H1 (cell line): ENCODE measurements at regions not wholly inside any gene's neighbourhood (a gene's known extent, or its start where the extent isn't known, plus 50 kb on each side); places are given as distances from the start of the nearest gene placed in this dataset.

Source experiments
- CTCF ChIA-PET: fragments of 300-600 bp; sonication (Branson Sonifier 250); formaldehyde crosslinking; loops from one replicate; lab custom pipeline; 2021; ENCODE audit not compliant: partially characterized antibody; lab: Charles Lee
- POLR2A ChIA-PET: fragments of 300-600 bp; sonication (Branson Sonifier 250); formaldehyde crosslinking; loops from one replicate; lab custom pipeline; 2021; ENCODE audit warnings: inconsistent platforms; ENCODE audit not compliant: partially characterized antibody; lab: Charles Lee
- DNase-seq, 2 experiments: peaks; one replicate each; pipeline versions ENCODE4 v3.0.0 to v3.0.0-alpha.2; 2010 to 2022; ENCODE audit warnings: low spot score in 2 of 2, low read depth in 1 of 2, mixed read lengths in 1 of 2
- FAIRE-seq: peaks from 2 replicates; lab custom pipeline; 2011; peaks lifted over from hg19 to GRCh38; lab: Jason Lieb, UNC
- H2AFZ ChIP-seq: 2 replicates; pipeline ENCODE4 v1.8.1; 2012; ENCODE audit warnings: low read length, inconsistent platforms
- H2AK5ac ChIP-seq: 2 replicates; pipeline ENCODE4 v1.6.1; 2013; ENCODE audit warnings: low read depth, low read length
- H2BK120ac ChIP-seq: replicated peaks from 2 replicates; pipeline ENCODE3; 2013; ENCODE audit warnings: low read depth, low read length, inconsistent platforms
- H2BK12ac ChIP-seq: 2 replicates; pipeline ENCODE4 v1.6.1; 2013; ENCODE audit warnings: low read depth, low read length
- H2BK15ac ChIP-seq: 2 replicates; pipeline ENCODE4 v1.6.1; 2013; ENCODE audit warnings: low read length
- H2BK20ac ChIP-seq: 2 replicates; pipeline ENCODE4 v1.6.1; 2013; ENCODE audit warnings: low read length
- H2BK5ac ChIP-seq: 2 replicates; pipeline ENCODE4 v1.6.1; 2013; ENCODE audit warnings: low read depth, low read length
- H3K14ac ChIP-seq: 2 replicates; pipeline ENCODE4 v1.6.1; 2013; ENCODE audit warnings: inconsistent platforms; ENCODE audit not compliant: insufficient read length
- H3K18ac ChIP-seq: 2 replicates; pipeline ENCODE4 v1.6.1; 2013; ENCODE audit warnings: low read length; ENCODE audit errors: extremely low read depth
- H3K23ac ChIP-seq: 2 replicates; pipeline ENCODE4 v1.6.1; 2013; ENCODE audit warnings: inconsistent platforms; ENCODE audit not compliant: insufficient read length
- H3K23me2 ChIP-seq: 2 replicates; pipeline ENCODE4 v1.6.1; 2013; ENCODE audit warnings: low read depth, low read length
- H3K27ac ChIP-seq: 2 replicates; pipeline ENCODE4 v1.6.1; 2011; ENCODE audit warnings: low read depth, low read length, inconsistent platforms
- H3K27me3 ChIP-seq, 4 experiments: replicated peaks in 1 of 4; 1 replicate in 1 of 4; 2 replicates in 3 of 4; pipeline versions ENCODE4 v1.6.1 to v1.8.1; 2011 to 2013; ENCODE audit warnings: low read length in 3 of 4, mild to moderate bottlenecking in 3 of 4, inconsistent platforms in 2 of 4, mixed read lengths in 2 of 4, moderate library complexity in 1 of 4; ENCODE audit not compliant: control insufficient read depth in 3 of 4, insufficient read depth in 3 of 4; ENCODE audit errors: extremely low read depth in 1 of 4
- H3K36me3 ChIP-seq, 4 experiments: 2 replicates each; pipeline versions ENCODE4 v1.6.1 to v1.8.1; 2011 to 2013; ENCODE audit warnings: mild to moderate bottlenecking in 4 of 4, low read length in 3 of 4, moderate library complexity in 2 of 4, control low read depth in 1 of 4, inconsistent platforms in 1 of 4; ENCODE audit not compliant: insufficient read depth in 4 of 4, control insufficient read depth in 2 of 4
- H3K4ac ChIP-seq: replicated peaks from 2 replicates; pipeline ENCODE3; 2013; ENCODE audit warnings: low read length, low read depth, mixed read lengths, inconsistent platforms; ENCODE audit not compliant: insufficient read length
- H3K4me1 ChIP-seq, 4 experiments: replicated peaks in 1 of 4; 1 replicate in 1 of 4; 2 replicates in 3 of 4; pipeline versions ENCODE4 v1.6.1 to v1.8.1; 2011 to 2013; ENCODE audit warnings: low read length in 3 of 4, inconsistent platforms in 2 of 4, mixed read lengths in 1 of 4; ENCODE audit not compliant: insufficient read depth in 4 of 4, control insufficient read depth in 3 of 4
- H3K4me2 ChIP-seq, 2 experiments: 2 replicates each; pipeline versions ENCODE4 v1.6.1 to v1.8.1; 2011 to 2013; ENCODE audit warnings: low read depth in 2 of 2, low read length in 2 of 2, control low read depth in 1 of 2, inconsistent platforms in 1 of 2, mild to moderate bottlenecking in 1 of 2; ENCODE audit not compliant: insufficient read depth in 1 of 2
- H3K4me3 ChIP-seq, 4 experiments: fragments of 200-600, 300-600 bp in 1 of 4; sonication (generic), shearing (Covaris generic), sonication (Bioruptor Twin) in 1 of 4; 2 replicates each; pipeline versions ENCODE4 v1.5.1 to v1.8.1; 2011 to 2016; ENCODE audit warnings: low read length in 4 of 4, low read depth in 3 of 4, control low read depth in 2 of 4, inconsistent platforms in 2 of 4, mild to moderate bottlenecking in 2 of 4, mixed read lengths in 1 of 4, moderate library complexity in 1 of 4; ENCODE audit not compliant: insufficient read depth in 2 of 4; ENCODE audit errors: extremely low read depth in 1 of 4
- H3K56ac ChIP-seq: replicated peaks from 2 replicates; pipeline ENCODE3; 2013; ENCODE audit warnings: low read depth, mild to moderate bottlenecking, mixed read lengths, low read length, inconsistent platforms; ENCODE audit not compliant: insufficient read length
- H3K79me1 ChIP-seq: 2 replicates; pipeline ENCODE4 v1.6.1; 2013; ENCODE audit warnings: low read depth, low read length, control low read depth
- H3K79me2 ChIP-seq, 2 experiments: 2 replicates each; pipeline versions ENCODE4 v1.6.1 to v1.8.1; 2012 to 2013; ENCODE audit warnings: low read length in 2 of 2, mild to moderate bottlenecking in 2 of 2, inconsistent platforms in 1 of 2; ENCODE audit not compliant: insufficient read depth in 2 of 2, control insufficient read depth in 1 of 2
- H3K9ac ChIP-seq, 4 experiments: replicated peaks in 1 of 4; 1 replicate in 1 of 4; 2 replicates in 3 of 4; pipeline versions ENCODE4 v1.6.1 to v1.8.1; 2011 to 2013; ENCODE audit warnings: low read depth in 3 of 4, low read length in 3 of 4, control low read depth in 2 of 4, mild to moderate bottlenecking in 2 of 4, moderate library complexity in 2 of 4, inconsistent platforms in 1 of 4; ENCODE audit errors: extremely low read depth in 1 of 4
- H3K9me3 ChIP-seq, 2 experiments: 2 replicates each; pipeline versions ENCODE4 v1.6.1 to v1.8.1; 2012 to 2013; ENCODE audit warnings: mild to moderate bottlenecking in 2 of 2, moderate library complexity in 2 of 2, control low read depth in 1 of 2, inconsistent platforms in 1 of 2, low read depth in 1 of 2, low read length in 1 of 2, mixed read lengths in 1 of 2; ENCODE audit not compliant: insufficient read depth in 2 of 2
- H4K20me1 ChIP-seq, 2 experiments: replicated peaks in 1 of 2; 2 replicates each; pipeline versions ENCODE3 to v1.8.1; 2011 to 2013; ENCODE audit warnings: inconsistent platforms in 2 of 2, low read length in 2 of 2, mild to moderate bottlenecking in 1 of 2; ENCODE audit not compliant: insufficient read depth in 2 of 2, control insufficient read depth in 1 of 2
- H4K5ac ChIP-seq: 2 replicates; pipeline ENCODE4 v1.6.1; 2013; ENCODE audit warnings: low read length, low read depth, mixed read lengths, inconsistent platforms; ENCODE audit not compliant: insufficient read length
- H4K8ac ChIP-seq: 2 replicates; pipeline ENCODE4 v1.8.0; 2013; ENCODE audit warnings: mild to moderate bottlenecking, moderate library complexity, low read length, inconsistent platforms; ENCODE audit not compliant: insufficient read depth; ENCODE audit errors: extremely low read depth
- H4K91ac ChIP-seq: replicated peaks from 2 replicates; pipeline ENCODE3; 2013; ENCODE audit warnings: low read length, mixed read lengths, inconsistent platforms; ENCODE audit not compliant: insufficient read length
- CBX5 ChIP-seq: fragments of 300-800, 300-1000 bp; sonication (generic); IDR thresholded peaks from 2 replicates; pipeline ENCODE4 v1.7.1; 2016; ENCODE audit warnings: antibody characterized with exemption, low read length, low read depth
- CEBPB ChIP-seq: IDR thresholded peaks from 2 replicates; pipeline ENCODE4 v1.6.1; 2012; ENCODE audit warnings: low read depth, low read length
- EZH2 ChIP-seq: fragments of 200-600 bp; sonication (generic); IDR thresholded peaks from 2 replicates; pipeline ENCODE4 v1.7.1; 2012; ENCODE audit warnings: low read depth, mild to moderate bottlenecking, moderate library complexity, low read length, inconsistent platforms; ENCODE audit not compliant: severe bottlenecking
- GABPA ChIP-seq: IDR thresholded peaks from 2 replicates; pipeline ENCODE4 v1.6.1; 2011; ENCODE audit warnings: mild to moderate bottlenecking, low read length, moderate library complexity, borderline replicate concordance; ENCODE audit not compliant: insufficient read depth
- GTF2F1 ChIP-seq: IDR thresholded peaks from 2 replicates; pipeline ENCODE4 v1.6.1; 2012; ENCODE audit warnings: low read depth, low read length, improper control_type of control experiment, borderline replicate concordance
- HDAC2 ChIP-seq, 2 experiments: fragments of 300-600 bp in 1 of 2; sonication (generic) in 1 of 2; IDR thresholded peaks; 2 replicates each; pipeline ENCODE4 v1.6.1; 2011 to 2012; ENCODE audit warnings: low read depth in 2 of 2, low read length in 2 of 2, mild to moderate bottlenecking in 2 of 2, moderate library complexity in 2 of 2, borderline replicate concordance in 1 of 2, inconsistent platforms in 1 of 2
- HDAC6 ChIP-seq: IDR thresholded peaks from one replicate; pipeline ENCODE4 v1.7.1; 2012; ENCODE audit warnings: low read depth, mild to moderate bottlenecking, inconsistent platforms, low read length, moderate library complexity
- JUND ChIP-seq: IDR thresholded peaks from 2 replicates; pipeline ENCODE4 v1.6.1; 2011; ENCODE audit warnings: mild to moderate bottlenecking, improper control_type of control experiment, low read length
- KDM4A ChIP-seq: IDR thresholded peaks from one replicate; pipeline ENCODE4 v1.7.1; 2012; ENCODE audit warnings: low read depth, mild to moderate bottlenecking, moderate library complexity, low read length, inconsistent platforms; ENCODE audit not compliant: severe bottlenecking
- POU5F1 ChIP-seq: IDR thresholded peaks from 2 replicates; pipeline ENCODE4 v1.6.1; 2011; ENCODE audit warnings: low read depth, mild to moderate bottlenecking, low read length, moderate library complexity
- SAP30 ChIP-seq: fragments of 300-600 bp; sonication (generic); IDR thresholded peaks from 2 replicates; pipeline ENCODE4 v1.7.1; 2012; ENCODE audit warnings: low read length, moderate library complexity, mild to moderate bottlenecking, inconsistent platforms; ENCODE audit not compliant: insufficient read depth, insufficient replicate concordance
- SIX5 ChIP-seq: IDR thresholded peaks from 2 replicates; pipeline ENCODE4 v1.6.1; 2011; ENCODE audit warnings: mild to moderate bottlenecking, low read depth, low read length
- SP4 ChIP-seq: IDR thresholded peaks from 2 replicates; pipeline ENCODE4 v1.6.1; 2012; ENCODE audit warnings: low read length, inconsistent platforms
- TAF1 ChIP-seq: IDR thresholded peaks from 2 replicates; pipeline ENCODE4 v1.6.1; 2011; ENCODE audit warnings: mild to moderate bottlenecking, low read depth, low read length
- TEAD4 ChIP-seq: IDR thresholded peaks from 2 replicates; pipeline ENCODE4 v1.6.1; 2012; ENCODE audit warnings: low read depth, low read length, inconsistent platforms, mixed read lengths
- TF ChIP-seq, protein P1 (sequence below): IDR thresholded peaks from 2 replicates; pipeline ENCODE4 v1.6.1; 2012; ENCODE audit warnings: inconsistent platforms

DNA sequence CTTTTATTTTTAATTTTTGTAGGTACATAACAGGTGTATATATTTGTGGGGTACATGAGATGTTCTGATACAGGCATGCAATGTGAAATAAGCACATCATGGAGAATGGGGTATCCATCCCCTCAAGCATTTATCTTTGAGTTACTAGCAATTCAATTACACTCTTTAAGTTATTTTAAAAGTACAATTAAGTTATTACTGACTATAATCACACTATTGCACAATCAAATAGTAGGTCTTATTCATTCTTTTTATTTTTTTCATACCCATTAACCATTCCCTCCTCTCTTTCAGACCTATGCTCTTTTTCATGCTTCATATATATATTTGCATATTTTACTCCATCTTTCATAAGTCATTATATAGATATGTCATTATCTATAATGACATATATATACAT is 93.3 kb downstream of the MAGEB5 start:
- H4K8ac ChIP-seq = no peak overlapping the region
- no peaks in the 10 kb centered on the region for H3K23me2 ChIP-seq
- no peak overlapping the region for H3K4me3 ChIP-seq
- H2BK12ac ChIP-seq = no peak overlapping the region
- no peak overlapping the region for H3K14ac ChIP-seq
- no peak overlapping the region for H3K9ac ChIP-seq
- no peaks in the 10 kb centered on the region for H3K79me1 ChIP-seq
- no peak overlapping the region for H3K18ac ChIP-seq
- no peaks in the 10 kb centered on the region for H3K4me1 ChIP-seq
- no peak overlapping the region for H2BK20ac ChIP-seq
- H2BK15ac ChIP-seq = no peak overlapping the region
- no peak overlapping the region for H3K4me2 ChIP-seq
- no peak overlapping the region for H3K23ac ChIP-seq
- H4K5ac ChIP-seq = no peak overlapping the region
- FAIRE-seq (no peak), DNase-seq (no peak)
- H3K56ac ChIP-seq = no peak overlapping the region
- no peaks in the 10 kb centered on the region for H3K36me3 ChIP-seq
- no peaks in the 10 kb centered on the region for H3K79me2 ChIP-seq
- H2BK120ac ChIP-seq = no peak overlapping the region
- no peak overlapping the region for H2AK5ac ChIP-seq
- H3K27me3 ChIP-seq = no peaks in the 10 kb centered on the region
- no peaks in the 10 kb centered on the region for H4K20me1 ChIP-seq
- H2BK5ac ChIP-seq = no peak overlapping the region
- no peak overlapping the region for H3K27ac ChIP-seq
- no peak overlapping the region for H3K4ac ChIP-seq
- ChIA-PET CTCF (no interaction called here), POLR2A (no interaction called here)
- no peak overlapping the region for H4K91ac ChIP-seq
- H2AFZ ChIP-seq = no peak overlapping the region
- H3K9me3 ChIP-seq = no peaks in the 10 kb centered on the region
- TF ChIP-seq HDAC2 (IDR thresholded peaks at IDR 0.05; ENCODE audit: borderline replicate concordance in 1 of 2, low read depth in 2 of 2, low read length in 2 of 2) = no peak
- no peak for TF ChIP-seq SIX5
- no peak for TF ChIP-seq KDM4A
- no peak for TF ChIP-seq POU5F1
- no peak for TF ChIP-seq TAF1
- no peak for TF ChIP-seq CEBPB
- TF ChIP-seq, protein P1, sequence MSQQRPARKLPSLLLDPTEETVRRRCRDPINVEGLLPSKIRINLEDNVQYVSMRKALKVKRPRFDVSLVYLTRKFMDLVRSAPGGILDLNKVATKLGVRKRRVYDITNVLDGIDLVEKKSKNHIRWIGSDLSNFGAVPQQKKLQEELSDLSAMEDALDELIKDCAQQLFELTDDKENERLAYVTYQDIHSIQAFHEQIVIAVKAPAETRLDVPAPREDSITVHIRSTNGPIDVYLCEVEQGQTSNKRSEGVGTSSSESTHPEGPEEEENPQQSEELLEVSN = no peak
- no peak for TF ChIP-seq SP4
- TF ChIP-seq GABPA = no peak
- TF ChIP-seq JUND = no peak
- TF ChIP-seq EZH2 = no peak
- no peak for TF ChIP-seq HDAC6
- TF ChIP-seq SAP30 = no peak
- no peak for TF ChIP-seq TEAD4
- no peak for TF ChIP-seq GTF2F1
- no peak for TF ChIP-seq CBX5
